ENCODE measurements at regions not wholly inside any gene's neighbourhood (a gene's known extent, or its start where the extent isn't known, plus 50 kb on each side); places are given as distances from the start of the nearest gene placed in this dataset.

- no peak for TF ChIP-seq NKRF (conservative IDR thresholded peaks at IDR 0.05)
- TF ChIP-seq RAD51 (IDR thresholded peaks at IDR 0.05) = no peak
- TF ChIP-seq MTA2 (IDR thresholded peaks at IDR 0.05; ENCODE audit: low read depth) = no peak
Measured at GRCh38 chr16:26729951-26730541, 336.7 kb upstream of the C16orf82 start (continued).

DNA sequence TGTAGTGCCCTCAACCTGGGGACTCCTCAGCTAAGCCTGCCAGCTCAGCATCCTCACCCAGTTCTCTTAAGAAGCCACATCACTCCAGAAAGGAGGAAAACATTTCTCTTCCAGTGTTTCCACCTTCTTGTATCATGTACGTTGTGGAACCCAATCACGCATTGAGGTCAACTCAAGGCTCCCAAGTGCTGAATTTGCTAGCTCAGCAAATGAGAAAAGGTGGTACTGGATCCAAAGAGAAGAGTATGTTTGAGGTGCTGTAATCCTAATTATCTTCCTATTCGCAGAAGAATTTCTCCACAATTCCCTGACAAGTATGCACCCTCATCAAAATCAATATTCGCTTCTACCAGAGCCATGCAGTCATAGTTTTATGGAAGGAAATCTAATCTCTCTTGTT, 335.0 kb upstream of the C16orf82 start:
- intact Hi-C loops (cut with micrococcal nuclease; ENCODE audit: unreplicated experiment) = no loop called here
- Histone ChIP-seq H4K20me1 (ENCODE audit: control insufficient read depth, insufficient read depth) (no peaks in the 10 kb centered on the region), H3K4me1 (ENCODE audit: control insufficient read depth, insufficient read depth, low read length) (no peaks in the 10 kb centered on the region), H3K27ac (ENCODE audit: control insufficient read depth, insufficient read depth) (no peak overlapping the region), H2AFZ (ENCODE audit: control insufficient read depth, low read depth, low read length) (no peak overlapping the region), H3K4me2 (ENCODE audit: control insufficient read depth, insufficient read depth) (no peak overlapping the region), H3K4me3 (no peak overlapping the region), H3K9ac (ENCODE audit: control insufficient read depth, insufficient read depth, low read length) (no peak overlapping the region), H3K36me3 (ENCODE audit: control insufficient read depth in 2 of 2, insufficient read depth in 2 of 2, low read length in 1 of 2) (no peaks in the 10 kb centered on the region), H3K79me2 (ENCODE audit: control insufficient read depth, insufficient read depth, low read length) (no peaks in the 10 kb centered on the region), H3K27me3 (replicated peaks in 1 of 2; ENCODE audit: control insufficient read depth in 2 of 2, insufficient read depth in 2 of 2, low read length in 1 of 2) (no peaks in the 10 kb centered on the region), H3K9me3 (replicated peaks; ENCODE audit: control insufficient read depth, insufficient read depth, low read length) (no peaks in the 10 kb centered on the region)
- WGBS (ENCODE audit: insufficient coverage, insufficient replicate concordance, low lambda C conversion rate, missing lambda C conversion rate) = 31% methylated on average over 4 of the region's 4 CpGs
- ChIA-PET SMC1A (ENCODE audit: uncharacterized antibody, unreplicated experiment) (no interaction called here), POLR2A (no interaction called here), CTCF (no interaction called here), RAD21 (ENCODE audit: unreplicated experiment) (no interaction called here)
- FAIRE-seq (no peak), DNase-seq (ENCODE audit: low read depth, low spot score) (no peak), ATAC-seq (no peak)
- in situ Hi-C loops (cut with MboI) = no loop called here
- BruUV-seq (replicated peaks) = no TSS peak
- no peak for TF ChIP-seq ATF7 (IDR thresholded peaks at IDR 0.05; ENCODE audit: low read depth)
- TF ChIP-seq KLF5 (IDR thresholded peaks at IDR 0.05; ENCODE audit: partially characterized antibody) = no peak
- no peak for TF ChIP-seq NFYB (IDR thresholded peaks at IDR 0.05; ENCODE audit: insufficient read depth, low read depth, low read length)

Measured in GM12878 (cell line).